ENCODE measurements at regions not wholly inside any gene's neighbourhood (a gene's known extent, or its start where the extent isn't known, plus 50 kb on each side); places are given as distances from the start of the nearest gene placed in this dataset.

DNA sequence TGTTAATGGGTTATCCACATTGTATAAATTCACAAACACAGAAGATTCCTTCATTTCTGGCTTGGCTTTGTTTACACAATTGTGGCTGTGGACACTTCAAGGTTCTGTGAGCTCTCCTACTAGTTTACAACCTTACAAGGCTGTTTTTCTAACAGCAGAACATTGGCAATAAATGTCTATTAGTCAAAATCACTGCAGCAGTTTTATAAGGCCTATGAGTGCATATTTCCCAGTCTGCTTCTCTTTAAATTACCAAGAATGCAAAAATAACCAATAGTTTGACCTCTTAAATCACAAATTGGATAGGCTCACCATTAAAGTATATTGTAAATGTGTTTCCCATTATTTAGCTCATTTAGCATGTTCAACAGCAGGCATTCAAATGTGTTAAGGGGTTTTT is 239.2 kb downstream of the DKK2 start:
- TF ChIP-seq, protein P1, sequence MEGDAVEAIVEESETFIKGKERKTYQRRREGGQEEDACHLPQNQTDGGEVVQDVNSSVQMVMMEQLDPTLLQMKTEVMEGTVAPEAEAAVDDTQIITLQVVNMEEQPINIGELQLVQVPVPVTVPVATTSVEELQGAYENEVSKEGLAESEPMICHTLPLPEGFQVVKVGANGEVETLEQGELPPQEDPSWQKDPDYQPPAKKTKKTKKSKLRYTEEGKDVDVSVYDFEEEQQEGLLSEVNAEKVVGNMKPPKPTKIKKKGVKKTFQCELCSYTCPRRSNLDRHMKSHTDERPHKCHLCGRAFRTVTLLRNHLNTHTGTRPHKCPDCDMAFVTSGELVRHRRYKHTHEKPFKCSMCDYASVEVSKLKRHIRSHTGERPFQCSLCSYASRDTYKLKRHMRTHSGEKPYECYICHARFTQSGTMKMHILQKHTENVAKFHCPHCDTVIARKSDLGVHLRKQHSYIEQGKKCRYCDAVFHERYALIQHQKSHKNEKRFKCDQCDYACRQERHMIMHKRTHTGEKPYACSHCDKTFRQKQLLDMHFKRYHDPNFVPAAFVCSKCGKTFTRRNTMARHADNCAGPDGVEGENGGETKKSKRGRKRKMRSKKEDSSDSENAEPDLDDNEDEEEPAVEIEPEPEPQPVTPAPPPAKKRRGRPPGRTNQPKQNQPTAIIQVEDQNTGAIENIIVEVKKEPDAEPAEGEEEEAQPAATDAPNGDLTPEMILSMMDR (IDR thresholded peaks at IDR 0.05; ENCODE audit: low read length), result no peak
- TF ChIP-seq EZH2phosphoT487 (IDR thresholded peaks at IDR 0.05; ENCODE audit: low read length), result no peak
- no peak for TF ChIP-seq EZH2 (optimal IDR thresholded peaks at IDR 0.05; ENCODE audit: low read depth, low read length)

Measured in MM.1S (cell line).